GM23338 (cell line): ENCODE measurements at regions not wholly inside any gene's neighbourhood (a gene's known extent, or its start where the extent isn't known, plus 50 kb on each side); places are given as distances from the start of the nearest gene placed in this dataset.
A peak's percentile ranks its signal among the peaks of the same experiment; 100 is the strongest.
"Not testable (repeated sequence)": the region's sequence is repeated elsewhere in the genome, so short reads cannot be mapped to it uniquely, and the experiment has no call there.

Source experiments
- ATAC-seq: fragments of 200-7000 bp; cut with Tn5 transposase; 3 replicates; pipeline ENCODE4 v1.9.1; 2020
- DNase-seq: peaks from one replicate; pipeline ENCODE4 v3.0.0-alpha.2; 2015; ENCODE audit warnings: low spot score
- H2AFZ ChIP-seq: fragments of 200-600 bp; sonication (generic); 2 replicates; pipeline ENCODE4 v1.8.0; 2016; ENCODE audit warnings: antibody characterized with exemption, mild to moderate bottlenecking, moderate library complexity
- H3F3A ChIP-seq: fragments of 200-600 bp; sonication (generic); replicated peaks from 2 replicates; pipeline ENCODE4 v1.8.0; 2017; ENCODE audit warnings: antibody characterized with exemption, mixed run types, low read depth
- H3K27ac ChIP-seq: fragments of 200-600 bp; sonication (generic); 2 replicates; pipeline ENCODE4 v1.6.1; 2016; ENCODE audit warnings: low read depth
- H3K27me3 ChIP-seq: fragments of 200-600 bp; sonication (generic); 2 replicates; pipeline ENCODE4 v1.8.0; 2016; ENCODE audit warnings: mild to moderate bottlenecking, mixed run types, moderate library complexity; ENCODE audit not compliant: insufficient read depth
- H3K36me3 ChIP-seq: fragments of 200-600 bp; sonication (generic); 2 replicates; pipeline ENCODE4 v1.8.0; 2016; ENCODE audit warnings: mild to moderate bottlenecking; ENCODE audit not compliant: insufficient read depth
- H3K4me1 ChIP-seq: fragments of 200-600 bp; sonication (generic); 2 replicates; pipeline ENCODE4 v1.8.0; 2016; ENCODE audit warnings: mild to moderate bottlenecking, moderate library complexity; ENCODE audit not compliant: insufficient read depth
- H3K4me2 ChIP-seq: fragments of 200-600 bp; sonication (generic); 2 replicates; pipeline ENCODE4 v1.7.1; 2017; ENCODE audit warnings: mixed run types
- H3K4me3 ChIP-seq: fragments of 200-600 bp; sonication (generic); 2 replicates; pipeline ENCODE4 v1.6.1; 2016; ENCODE audit warnings: mixed run types
- H3K79me2 ChIP-seq: fragments of 200-600 bp; sonication (generic); replicated peaks from 2 replicates; pipeline ENCODE4 v1.8.0; 2017; ENCODE audit warnings: mild to moderate bottlenecking; ENCODE audit not compliant: insufficient read depth
- H3K9me2 ChIP-seq: fragments of 200-600 bp; sonication (generic); 2 replicates; pipeline ENCODE4 v1.8.0; 2017; ENCODE audit not compliant: insufficient read depth
- H4K20me1 ChIP-seq: fragments of 200-600 bp; sonication (generic); replicated peaks from 2 replicates; pipeline ENCODE4 v1.8.0; 2017; ENCODE audit warnings: mild to moderate bottlenecking; ENCODE audit not compliant: insufficient read depth
- H3K27ac Mint-ChIP-seq: 2 replicates; pipeline ENCODE4 v1.8.0; 2020; ENCODE audit warnings: inconsistent platforms, mild to moderate bottlenecking, moderate library complexity, mixed read lengths
- H3K27me3 Mint-ChIP-seq: 3 replicates; pipeline ENCODE4 v1.8.0; 2022; ENCODE audit warnings: low read depth, mild to moderate bottlenecking, moderate library complexity, mixed read lengths, inconsistent platforms; ENCODE audit not compliant: insufficient read depth, poor library complexity
- H3K36me3 Mint-ChIP-seq: 3 replicates; pipeline ENCODE4 v1.8.0; 2021; ENCODE audit warnings: low read depth, mild to moderate bottlenecking, inconsistent platforms, moderate library complexity, mixed read lengths
- H3K4me1 Mint-ChIP-seq: 3 replicates; pipeline ENCODE4 v1.8.0; 2020; ENCODE audit warnings: mild to moderate bottlenecking, inconsistent platforms, mixed read lengths
- H3K4me3 Mint-ChIP-seq: 3 replicates; pipeline ENCODE4 v1.8.0; 2021; ENCODE audit warnings: moderate library complexity, mild to moderate bottlenecking, inconsistent platforms, mixed read lengths
- H3K9me3 Mint-ChIP-seq: 3 replicates; pipeline ENCODE4 v1.8.0; 2020; ENCODE audit warnings: moderate library complexity, mild to moderate bottlenecking, inconsistent platforms, mixed read lengths
- EZH2phosphoT487 ChIP-seq: fragments of 200-600 bp; sonication (generic); IDR thresholded peaks from one replicate; pipeline ENCODE4 v1.8.1; 2018; ENCODE audit warnings: antibody characterized with exemption; ENCODE audit not compliant: unreplicated experiment
- NANOG ChIP-seq: IDR thresholded peaks from 2 replicates; pipeline ENCODE4 v1.6.1; 2016; ENCODE audit warnings: antibody characterized with exemption, borderline replicate concordance
- ZNF331 ChIP-seq: fragments of 250-450 bp; sonication (Bioruptor Pico); IDR thresholded peaks from 2 replicates; pipeline ENCODE4 v1.5.0; 2020; ENCODE audit warnings: low read depth, mild to moderate bottlenecking, moderate library complexity
- TF ChIP-seq, protein P1 (sequence below): IDR thresholded peaks from 2 replicates; pipeline ENCODE4 v1.6.1; 2016; ENCODE audit warnings: antibody characterized with exemption
- TF ChIP-seq, protein P2 (sequence below): fragments of 250-450 bp; sonication (Bioruptor Pico); IDR thresholded peaks from 2 replicates; pipeline ENCODE4 v1.5.0; 2020; ENCODE audit warnings: mild to moderate bottlenecking, moderate library complexity
- TF ChIP-seq, protein P3 (sequence below), 2 experiments: fragments of 200-600 bp in 1 of 2; sonication (generic) in 1 of 2; conservative IDR thresholded peaks; 2 replicates each; pipeline versions ENCODE4 v1.5.1 to v1.6.1; 2016 to 2017; ENCODE audit warnings: antibody characterized with exemption in 2 of 2, low read depth in 2 of 2, mild to moderate bottlenecking in 2 of 2, moderate library complexity in 1 of 2

GRCh38 chr11:89613911-89614310, 96.2 kb upstream of the TRIM77 start:
- TF ChIP-seq EZH2phosphoT487 (no peak), NANOG (no peak), ZNF331 (CRISPR knock-in tag) (no peak)
- TF ChIP-seq, protein P1, sequence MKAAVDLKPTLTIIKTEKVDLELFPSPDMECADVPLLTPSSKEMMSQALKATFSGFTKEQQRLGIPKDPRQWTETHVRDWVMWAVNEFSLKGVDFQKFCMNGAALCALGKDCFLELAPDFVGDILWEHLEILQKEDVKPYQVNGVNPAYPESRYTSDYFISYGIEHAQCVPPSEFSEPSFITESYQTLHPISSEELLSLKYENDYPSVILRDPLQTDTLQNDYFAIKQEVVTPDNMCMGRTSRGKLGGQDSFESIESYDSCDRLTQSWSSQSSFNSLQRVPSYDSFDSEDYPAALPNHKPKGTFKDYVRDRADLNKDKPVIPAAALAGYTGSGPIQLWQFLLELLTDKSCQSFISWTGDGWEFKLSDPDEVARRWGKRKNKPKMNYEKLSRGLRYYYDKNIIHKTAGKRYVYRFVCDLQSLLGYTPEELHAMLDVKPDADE: no peak
- TF ChIP-seq, protein P2, sequence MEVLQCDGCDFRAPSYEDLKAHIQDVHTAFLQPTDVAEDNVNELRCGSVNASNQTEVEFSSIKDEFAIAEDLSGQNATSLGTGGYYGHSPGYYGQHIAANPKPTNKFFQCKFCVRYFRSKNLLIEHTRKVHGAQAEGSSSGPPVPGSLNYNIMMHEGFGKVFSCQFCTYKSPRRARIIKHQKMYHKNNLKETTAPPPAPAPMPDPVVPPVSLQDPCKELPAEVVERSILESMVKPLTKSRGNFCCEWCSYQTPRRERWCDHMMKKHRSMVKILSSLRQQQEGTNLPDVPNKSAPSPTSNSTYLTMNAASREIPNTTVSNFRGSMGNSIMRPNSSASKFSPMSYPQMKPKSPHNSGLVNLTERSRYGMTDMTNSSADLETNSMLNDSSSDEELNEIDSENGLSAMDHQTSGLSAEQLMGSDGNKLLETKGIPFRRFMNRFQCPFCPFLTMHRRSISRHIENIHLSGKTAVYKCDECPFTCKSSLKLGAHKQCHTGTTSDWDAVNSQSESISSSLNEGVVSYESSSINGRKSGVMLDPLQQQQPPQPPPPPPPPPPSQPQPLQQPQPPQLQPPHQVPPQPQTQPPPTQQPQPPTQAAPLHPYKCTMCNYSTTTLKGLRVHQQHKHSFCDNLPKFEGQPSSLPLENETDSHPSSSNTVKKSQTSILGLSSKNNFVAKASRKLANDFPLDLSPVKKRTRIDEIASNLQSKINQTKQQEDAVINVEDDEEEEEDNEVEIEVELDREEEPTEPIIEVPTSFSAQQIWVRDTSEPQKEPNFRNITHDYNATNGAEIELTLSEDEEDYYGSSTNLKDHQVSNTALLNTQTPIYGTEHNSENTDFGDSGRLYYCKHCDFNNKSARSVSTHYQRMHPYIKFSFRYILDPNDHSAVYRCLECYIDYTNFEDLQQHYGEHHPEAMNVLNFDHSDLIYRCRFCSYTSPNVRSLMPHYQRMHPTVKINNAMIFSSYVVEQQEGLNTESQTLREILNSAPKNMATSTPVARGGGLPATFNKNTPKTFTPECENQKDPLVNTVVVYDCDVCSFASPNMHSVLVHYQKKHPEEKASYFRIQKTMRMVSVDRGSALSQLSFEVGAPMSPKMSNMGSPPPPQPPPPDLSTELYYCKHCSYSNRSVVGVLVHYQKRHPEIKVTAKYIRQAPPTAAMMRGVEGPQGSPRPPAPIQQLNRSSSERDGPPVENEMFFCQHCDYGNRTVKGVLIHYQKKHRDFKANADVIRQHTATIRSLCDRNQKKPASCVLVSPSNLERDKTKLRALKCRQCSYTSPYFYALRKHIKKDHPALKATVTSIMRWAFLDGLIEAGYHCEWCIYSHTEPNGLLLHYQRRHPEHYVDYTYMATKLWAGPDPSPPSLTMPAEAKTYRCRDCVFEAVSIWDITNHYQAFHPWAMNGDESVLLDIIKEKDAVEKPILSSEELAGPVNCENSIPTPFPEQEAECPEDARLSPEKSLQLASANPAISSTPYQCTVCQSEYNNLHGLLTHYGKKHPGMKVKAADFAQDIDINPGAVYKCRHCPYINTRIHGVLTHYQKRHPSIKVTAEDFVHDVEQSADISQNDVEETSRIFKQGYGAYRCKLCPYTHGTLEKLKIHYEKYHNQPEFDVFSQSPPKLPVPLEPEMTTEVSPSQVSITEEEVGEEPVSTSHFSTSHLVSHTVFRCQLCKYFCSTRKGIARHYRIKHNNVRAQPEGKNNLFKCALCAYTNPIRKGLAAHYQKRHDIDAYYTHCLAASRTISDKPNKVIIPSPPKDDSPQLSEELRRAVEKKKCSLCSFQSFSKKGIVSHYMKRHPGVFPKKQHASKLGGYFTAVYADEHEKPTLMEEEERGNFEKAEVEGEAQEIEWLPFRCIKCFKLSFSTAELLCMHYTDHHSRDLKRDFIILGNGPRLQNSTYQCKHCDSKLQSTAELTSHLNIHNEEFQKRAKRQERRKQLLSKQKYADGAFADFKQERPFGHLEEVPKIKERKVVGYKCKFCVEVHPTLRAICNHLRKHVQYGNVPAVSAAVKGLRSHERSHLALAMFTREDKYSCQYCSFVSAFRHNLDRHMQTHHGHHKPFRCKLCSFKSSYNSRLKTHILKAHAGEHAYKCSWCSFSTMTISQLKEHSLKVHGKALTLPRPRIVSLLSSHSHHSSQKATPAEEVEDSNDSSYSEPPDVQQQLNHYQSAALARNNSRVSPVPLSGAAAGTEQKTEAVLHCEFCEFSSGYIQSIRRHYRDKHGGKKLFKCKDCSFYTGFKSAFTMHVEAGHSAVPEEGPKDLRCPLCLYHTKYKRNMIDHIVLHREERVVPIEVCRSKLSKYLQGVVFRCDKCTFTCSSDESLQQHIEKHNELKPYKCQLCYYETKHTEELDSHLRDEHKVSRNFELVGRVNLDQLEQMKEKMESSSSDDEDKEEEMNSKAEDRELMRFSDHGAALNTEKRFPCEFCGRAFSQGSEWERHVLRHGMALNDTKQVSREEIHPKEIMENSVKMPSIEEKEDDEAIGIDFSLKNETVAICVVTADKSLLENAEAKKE (CRISPR knock-in tag): no peak
- Histone ChIP-seq H3F3A (no peaks in the 10 kb centered on the region), H3K9me2 (no peaks in the 10 kb centered on the region), H3K27me3 (no peaks in the 10 kb centered on the region), H3K4me1 (no peaks in the 10 kb centered on the region), H3K4me2 (no peak overlapping the region), H4K20me1 (no peaks in the 10 kb centered on the region), H2AFZ (no peak overlapping the region), H3K79me2 (no peaks in the 10 kb centered on the region), H3K27ac (no peak overlapping the region), H3K4me3 (no peak overlapping the region), H3K36me3 (no peaks in the 10 kb centered on the region)
- peaks cover 8% of the 10 kb centered on the region; the same call in 2 of the 3 replicates for H3K4me1 Mint-ChIP-seq
- H3K27me3 Mint-ChIP-seq: peaks cover 3% of the 10 kb centered on the region
- H3K9me3 Mint-ChIP-seq: no peaks in the 10 kb centered on the region
- H3K36me3 Mint-ChIP-seq: no peaks in the 10 kb centered on the region
- no peak overlapping the region for H3K27ac Mint-ChIP-seq
- no peak for ATAC-seq
- no peak overlapping the region for H3K4me3 Mint-ChIP-seq
- no peak for DNase-seq

DNA sequence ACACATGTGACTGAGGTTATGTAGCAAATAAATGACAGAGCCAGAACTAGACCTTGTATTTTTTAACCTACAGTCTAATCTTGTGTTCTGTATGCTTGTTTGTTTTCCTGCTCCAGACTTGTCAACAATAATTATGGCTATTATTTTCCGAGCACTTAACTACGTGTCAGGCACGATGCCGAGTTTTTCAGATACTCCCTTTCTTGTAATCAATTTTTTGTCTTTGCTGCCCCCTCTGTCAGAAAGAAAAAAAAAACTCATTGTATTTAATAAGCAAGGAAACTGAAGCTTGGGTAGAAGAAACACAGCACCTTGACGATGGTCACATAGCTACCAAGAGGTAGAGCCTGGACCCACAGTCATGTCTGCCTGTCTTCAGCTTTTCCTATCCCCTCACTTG, 95.7 kb upstream of the TRIM77 start:
- H3K27me3 Mint-ChIP-seq, H3K27me3 ChIP-seq, ATAC-seq, H3K4me3 Mint-ChIP-seq, H3K36me3 ChIP-seq, H3K9me2 ChIP-seq, H3K4me3 ChIP-seq, H3K4me1 Mint-ChIP-seq, H4K20me1 ChIP-seq, H3K27ac ChIP-seq, H3K9me3 Mint-ChIP-seq, H3F3A ChIP-seq, H3K4me1 ChIP-seq, H2AFZ ChIP-seq, H3K4me2 ChIP-seq, H3K79me2 ChIP-seq, H3K36me3 Mint-ChIP-seq, H3K27ac Mint-ChIP-seq: not testable (repeated sequence)
- DNase-seq: peak; percentile 41
- TF ChIP-seq, protein P3, sequence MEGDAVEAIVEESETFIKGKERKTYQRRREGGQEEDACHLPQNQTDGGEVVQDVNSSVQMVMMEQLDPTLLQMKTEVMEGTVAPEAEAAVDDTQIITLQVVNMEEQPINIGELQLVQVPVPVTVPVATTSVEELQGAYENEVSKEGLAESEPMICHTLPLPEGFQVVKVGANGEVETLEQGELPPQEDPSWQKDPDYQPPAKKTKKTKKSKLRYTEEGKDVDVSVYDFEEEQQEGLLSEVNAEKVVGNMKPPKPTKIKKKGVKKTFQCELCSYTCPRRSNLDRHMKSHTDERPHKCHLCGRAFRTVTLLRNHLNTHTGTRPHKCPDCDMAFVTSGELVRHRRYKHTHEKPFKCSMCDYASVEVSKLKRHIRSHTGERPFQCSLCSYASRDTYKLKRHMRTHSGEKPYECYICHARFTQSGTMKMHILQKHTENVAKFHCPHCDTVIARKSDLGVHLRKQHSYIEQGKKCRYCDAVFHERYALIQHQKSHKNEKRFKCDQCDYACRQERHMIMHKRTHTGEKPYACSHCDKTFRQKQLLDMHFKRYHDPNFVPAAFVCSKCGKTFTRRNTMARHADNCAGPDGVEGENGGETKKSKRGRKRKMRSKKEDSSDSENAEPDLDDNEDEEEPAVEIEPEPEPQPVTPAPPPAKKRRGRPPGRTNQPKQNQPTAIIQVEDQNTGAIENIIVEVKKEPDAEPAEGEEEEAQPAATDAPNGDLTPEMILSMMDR (conservative IDR thresholded peaks at IDR 0.05; ENCODE audit: low read depth in 2 of 2): peak; percentile 20 to 46; a peak in 3 of 4 replicates
